SHP77 (cell line): ENCODE measurements at regions not wholly inside any gene's neighbourhood (a gene's known extent, or its start where the extent isn't known, plus 50 kb on each side); places are given as distances from the start of the nearest gene placed in this dataset.
"Not testable (repeated sequence)": the region's sequence is repeated elsewhere in the genome, so short reads cannot be mapped to it uniquely, and the experiment has no call there.

ENCODE experiments used
- DNase-seq, 2 experiments: peaks; one replicate each; lab custom pipeline; 2025; lab: John Stamatoyannopoulos, UW

GRCh38 chr19:33866696-33867095 is 70.0 kb downstream of the KCTD15 start:
- no peak for DNase-seq

- DNase-seq: no peak
These were observed 71.5 kb downstream of the KCTD15 start for GRCh38 chr19:33868076-33868735.

GRCh38 chr19:33868788-33869412 is 72.2 kb downstream of the KCTD15 start:
- no peak for DNase-seq

- DNase-seq: not testable (repeated sequence)
These were observed 73.7 kb downstream of the KCTD15 start for GRCh38 chr19:33870298-33870932.

- DNase-seq: no peak
These were observed 74.9 kb downstream of the KCTD15 start for GRCh38 chr19:33871605-33872004.

GRCh38 chr19:33872445-33873320 is 76.0 kb downstream of the KCTD15 start:
- no peak for DNase-seq

DNA sequence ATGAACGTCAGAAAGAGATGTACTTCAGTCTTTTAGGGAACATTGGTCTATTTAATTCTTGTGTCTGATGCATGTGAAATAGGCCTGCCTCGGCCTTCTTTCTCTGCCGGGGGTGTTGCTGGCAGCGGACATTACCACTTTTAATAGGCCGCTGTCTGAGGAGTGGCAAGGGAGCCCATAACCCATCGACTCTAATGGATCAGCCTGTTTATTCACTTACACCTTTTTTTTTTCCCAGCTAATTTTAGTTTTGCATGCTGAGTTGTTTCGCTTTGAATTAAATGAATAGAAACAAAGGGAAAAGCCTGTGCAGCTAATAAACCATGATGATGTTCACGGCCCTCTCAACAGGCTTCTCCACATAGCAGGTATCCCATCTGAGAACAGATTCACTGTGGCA is 78.4 kb downstream of the KCTD15 start:
- no peak for DNase-seq

DNA sequence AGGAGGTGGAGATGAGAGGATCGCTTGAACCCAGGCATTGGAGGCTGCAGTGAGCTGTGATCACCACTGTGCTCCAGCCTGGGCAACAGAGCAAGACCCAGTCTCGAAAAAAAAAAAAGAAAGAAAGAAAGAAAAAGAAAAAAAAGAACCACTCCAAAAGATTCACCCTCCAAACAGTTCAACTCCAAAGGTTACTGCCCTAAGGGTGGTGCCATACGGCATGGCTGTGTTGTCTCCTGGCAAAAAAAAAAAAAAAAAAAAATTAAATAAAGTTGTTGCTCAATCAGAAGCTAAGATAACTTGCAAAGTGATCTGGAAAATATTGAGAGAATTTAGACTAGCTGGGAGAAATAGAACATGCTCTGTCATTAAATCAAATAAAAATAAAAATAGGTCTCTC is 79.5 kb downstream of the KCTD15 start:
- no peak for DNase-seq

DNA sequence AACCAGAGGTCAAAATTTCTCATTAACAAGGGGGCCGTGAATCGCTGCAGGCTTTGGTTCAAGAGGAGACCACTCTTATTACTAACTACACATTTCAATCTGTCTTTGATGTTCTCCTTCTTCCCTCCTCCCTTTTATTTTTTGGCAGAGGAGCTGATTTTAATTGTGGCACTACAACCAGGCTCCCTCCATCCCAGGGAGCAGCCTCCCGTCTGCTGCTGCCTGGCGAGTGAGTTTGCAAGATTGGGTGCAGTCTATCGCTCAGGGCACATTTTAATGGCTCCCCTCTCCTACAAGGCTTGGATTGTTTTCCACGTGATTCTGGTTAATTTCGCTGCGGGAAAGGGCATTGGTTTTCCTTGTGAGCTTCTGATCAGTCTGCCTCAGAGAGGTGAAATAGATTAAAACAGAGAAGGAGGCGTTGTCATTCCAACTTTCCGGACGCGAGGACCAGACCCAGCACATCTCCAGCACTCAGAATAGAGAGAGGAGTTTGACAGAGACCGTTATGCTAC is 81.4 kb downstream of the KCTD15 start:
- no peak for DNase-seq

DNA sequence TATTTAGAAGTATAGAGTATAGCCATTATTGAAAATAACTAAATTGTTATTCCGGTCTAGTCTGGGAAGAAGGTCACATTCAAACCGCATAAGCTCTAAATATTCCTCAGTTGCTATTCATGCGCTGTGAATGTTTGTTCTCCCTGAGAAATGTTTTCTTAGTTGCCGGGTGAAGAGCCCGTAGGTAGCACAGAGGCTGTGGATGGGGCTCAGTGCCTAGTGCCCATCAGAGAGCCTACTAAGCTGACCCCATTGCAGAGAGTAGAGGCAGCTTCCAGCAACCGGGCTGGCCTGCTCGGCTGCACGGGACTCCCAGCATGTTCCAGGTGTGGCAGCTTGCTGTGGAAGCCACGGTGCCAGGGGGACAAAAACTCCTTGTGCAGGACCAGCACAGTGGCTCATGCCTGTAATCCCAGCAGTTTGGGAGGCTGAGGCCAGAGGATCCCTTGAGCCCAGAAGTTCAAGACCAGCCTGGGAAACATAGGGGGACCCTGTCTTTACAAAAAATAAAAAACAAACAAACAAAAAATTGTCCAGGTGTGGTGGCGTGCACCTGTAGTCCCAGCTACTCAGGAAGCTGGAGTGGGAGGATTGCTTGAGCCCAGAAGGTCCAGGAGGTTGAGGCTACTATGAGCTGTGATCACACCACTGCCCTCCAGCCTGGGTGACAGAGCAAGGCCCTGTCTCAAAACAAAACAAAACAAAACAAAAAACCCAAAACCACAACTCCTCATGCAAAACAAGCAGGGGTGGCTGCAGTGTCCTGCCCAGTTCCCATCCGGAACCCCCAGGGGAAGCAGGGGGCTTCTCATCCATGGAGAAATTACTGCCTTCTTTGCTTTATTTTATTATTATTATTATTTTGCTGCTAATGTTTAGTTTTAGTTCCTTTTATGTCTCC is 82.5 kb downstream of the KCTD15 start:
- no peak for DNase-seq

DNA sequence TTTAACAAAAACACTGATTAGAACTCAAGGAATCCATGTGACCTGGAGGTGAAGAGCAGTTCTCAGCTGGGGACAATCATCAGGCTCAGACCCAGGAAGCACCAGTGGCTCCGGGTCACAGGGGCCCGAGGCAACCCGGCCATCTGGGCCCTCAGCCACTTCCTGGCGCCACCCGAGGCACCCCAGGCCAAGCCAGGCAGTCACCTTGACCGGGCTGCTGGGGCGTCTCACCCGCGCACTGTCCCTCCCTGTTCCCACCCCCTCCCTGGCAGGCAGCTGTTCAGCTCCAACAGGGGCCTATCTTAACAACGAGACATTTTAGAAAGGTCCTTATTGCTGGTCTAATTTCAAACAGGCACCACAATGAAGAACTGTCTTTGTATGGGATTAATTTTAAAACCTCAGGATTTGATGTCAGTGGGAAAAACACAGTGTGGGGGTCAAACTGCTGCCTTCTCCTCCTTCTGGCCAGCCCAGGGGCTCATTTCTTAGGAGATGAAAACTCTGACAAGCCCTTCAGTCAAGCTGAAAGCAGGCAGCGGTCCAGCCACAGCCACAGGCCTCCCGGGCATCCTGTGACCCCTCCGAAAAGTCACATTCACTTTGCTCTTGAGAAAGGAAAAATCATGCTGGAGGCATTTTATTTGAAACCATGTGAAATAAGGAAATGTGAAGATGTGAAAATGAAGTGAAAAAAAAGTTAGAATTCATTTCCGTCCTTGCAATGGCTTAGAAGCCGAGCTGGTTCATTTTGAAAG is 83.3 kb downstream of the KCTD15 start:
- DNase-seq: no peak

DNA sequence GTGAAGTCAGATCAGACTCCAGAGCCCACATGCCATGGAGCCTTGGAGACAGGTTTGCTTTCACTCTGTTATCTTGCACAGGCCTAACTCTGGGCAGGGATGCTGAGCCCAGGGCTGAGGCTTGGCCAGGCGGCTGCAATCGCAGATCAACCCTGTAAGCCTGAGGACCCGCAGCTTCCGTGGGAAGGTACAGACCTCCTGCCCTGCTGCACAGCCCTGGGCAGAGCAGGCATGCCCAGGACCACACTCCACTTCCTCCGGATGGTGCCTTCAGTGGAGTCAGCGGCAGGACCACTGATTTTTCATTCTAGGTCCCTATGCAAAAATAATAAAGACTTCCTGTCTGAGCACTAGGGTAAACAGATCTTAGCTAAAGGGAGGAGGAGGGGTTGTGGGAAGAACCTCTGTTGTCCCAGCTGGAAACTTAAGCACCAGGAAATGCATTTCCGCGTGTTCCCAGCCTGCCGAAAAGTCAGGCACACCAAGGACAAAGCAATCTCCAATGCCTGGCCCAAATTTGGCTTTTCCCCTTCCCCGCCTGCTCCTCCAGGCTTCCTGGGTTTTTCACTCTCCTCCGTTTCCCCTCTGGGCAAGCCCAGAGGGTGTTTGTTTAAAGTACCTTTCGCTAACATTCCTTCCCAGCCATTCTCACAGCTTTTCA is 87.3 kb downstream of the KCTD15 start:
- DNase-seq: peak; percentile 31 to 66

GRCh38 chr19:33885236-33885635 is 88.6 kb downstream of the KCTD15 start:
- DNase-seq: no peak

DNA sequence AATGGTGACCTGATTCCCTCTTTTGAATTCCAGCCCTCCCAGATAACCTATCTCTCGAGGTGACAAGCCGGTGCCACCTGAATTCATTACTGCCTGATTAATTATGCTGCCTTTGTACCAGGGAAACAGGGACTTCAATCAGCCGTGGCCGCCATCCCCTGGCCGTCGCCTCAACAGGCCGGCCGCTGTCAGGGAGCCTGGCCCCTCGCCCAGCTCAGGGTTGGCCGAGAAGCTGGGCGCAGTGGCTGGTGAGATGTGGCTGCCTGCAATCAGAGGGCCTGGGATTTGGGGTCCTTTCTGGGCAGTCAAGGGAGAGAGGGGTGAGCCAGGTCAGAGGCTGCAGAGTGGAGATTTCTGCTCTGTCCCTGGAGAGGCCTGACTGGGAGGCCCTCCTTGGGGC is 91.2 kb downstream of the KCTD15 start:
- DNase-seq: no peak

- no peak for DNase-seq
These were observed 92.0 kb downstream of the KCTD15 start for GRCh38 chr19:33888665-33889064.

DNA sequence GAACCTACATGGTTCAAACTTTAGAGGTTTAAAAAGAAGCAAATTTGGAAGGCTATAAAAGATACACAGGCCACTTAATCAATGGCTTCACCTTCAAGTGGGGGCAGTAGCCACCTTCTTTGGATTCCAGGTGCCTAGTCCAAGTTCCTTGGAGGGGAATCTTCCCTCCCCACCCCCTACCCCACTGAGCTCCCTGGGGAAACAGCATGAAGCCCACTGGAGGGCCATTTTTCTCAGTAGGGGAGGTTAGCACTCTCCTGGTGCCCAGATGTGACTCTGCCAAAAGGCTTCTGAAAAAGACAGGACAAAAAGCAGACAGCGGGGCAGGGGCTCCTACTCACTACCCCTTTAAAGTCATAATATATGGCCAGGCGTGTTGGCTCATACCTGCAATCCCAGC is 93.9 kb downstream of the KCTD15 start:
- no peak for DNase-seq

DNA sequence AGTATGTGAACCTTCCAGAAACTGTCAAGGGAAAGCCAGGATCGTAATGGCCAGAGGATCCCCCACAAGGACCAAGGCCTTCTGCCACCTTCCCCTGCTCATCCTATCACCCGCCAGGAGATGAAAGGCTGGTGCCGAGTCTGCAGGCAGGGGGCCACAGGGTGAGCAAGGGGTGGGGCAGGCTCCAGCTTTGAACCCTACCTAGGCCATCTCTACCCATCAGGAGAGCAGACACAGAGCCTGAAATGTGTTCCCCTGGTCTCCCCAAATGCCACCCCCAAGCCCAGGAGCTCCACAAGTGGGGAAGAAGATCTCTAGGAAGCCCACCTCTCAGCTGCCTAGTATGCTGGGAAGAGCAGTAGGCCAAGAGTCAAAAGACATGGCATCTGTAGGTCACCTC is 95.1 kb downstream of the KCTD15 start:
- no peak for DNase-seq

- no peak for DNase-seq
These were observed 98.1 kb downstream of the KCTD15 start for GRCh38 chr19:33894787-33895186.

- DNase-seq: no peak
These were observed 98.7 kb downstream of the KCTD15 start for GRCh38 chr19:33895366-33895765.
